ENCODE measurements at regions not wholly inside any gene's neighbourhood (a gene's known extent, or its start where the extent isn't known, plus 50 kb on each side); places are given as distances from the start of the nearest gene placed in this dataset.

- Mint-ChIP-seq H3K27ac (no peak overlapping the region), H3K27me3 (ENCODE audit: low read depth in 3 of 3) (peaks cover 4 to 14% (median 10%) of the 10 kb centered on the region in 3 donors), H3K4me3 (no peak overlapping the region), H3K36me3 (no peaks in the 10 kb centered on the region), H3K4me1 (no peaks in the 10 kb centered on the region), H3K9me3 (peaks cover 0 to 3% (median 0%) of the 10 kb centered on the region in 7 donors)
- Histone ChIP-seq H3K27ac (ENCODE audit: low read depth in 1 of 2, low read length in 2 of 2) (no peak overlapping the region), H2AFZ (ENCODE audit: insufficient read depth, low read depth, low read length, poor library complexity, severe bottlenecking) (no peak overlapping the region), H3K27me3 (ENCODE audit: control insufficient read depth in 2 of 2, insufficient read depth in 2 of 2, low read length in 2 of 2) (no peaks in the 10 kb centered on the region), H3K9me3 (replicated peaks in 1 of 2; ENCODE audit: control insufficient read depth in 1 of 2, insufficient read depth in 1 of 2, low read length in 2 of 2) (no peaks in the 10 kb centered on the region), H3K9ac (ENCODE audit: insufficient read depth, low read length, poor library complexity, severe bottlenecking) (no peak overlapping the region), H3K4me3 (replicated peaks in 1 of 3; ENCODE audit: low read depth in 2 of 3, low read length in 3 of 3) (no peak overlapping the region), H3K4me2 (replicated peaks; ENCODE audit: extremely low read depth, low read length, poor library complexity, severe bottlenecking) (no peak overlapping the region), H3K79me2 (ENCODE audit: insufficient read depth, low read length) (no peaks in the 10 kb centered on the region), H3K36me3 (replicated peaks in 1 of 2; ENCODE audit: control insufficient read depth in 1 of 2, insufficient read depth in 2 of 2, low read length in 2 of 2) (no peaks in the 10 kb centered on the region), H4K20me1 (ENCODE audit: insufficient read depth, low read length) (no peaks in the 10 kb centered on the region), H3K4me1 (ENCODE audit: control insufficient read depth in 1 of 2, insufficient read depth in 2 of 2, low read length in 2 of 2) (no peaks in the 10 kb centered on the region)
- intact Hi-C loops (cut with micrococcal nuclease): no loop called here
- no peak for TF ChIP-seq CTCF (IDR thresholded peaks at IDR 0.05)
- WGBS (ENCODE audit: insufficient coverage): 79% methylated on average over 3 of the region's 5 CpGs
- no peak for DNase-seq
Observed at GRCh38 chr1:22224091-22224490, 81.2 kb upstream of the WNT4 start.

GRCh38 chr1:22224631-22225030, 81.7 kb upstream of the WNT4 start:
- Mint-ChIP-seq H3K4me1 (no peaks in the 10 kb centered on the region), H3K4me3 (no peak overlapping the region), H3K36me3 (no peaks in the 10 kb centered on the region), H3K9me3 (peaks cover 0 to 3% (median 0%) of the 10 kb centered on the region in 7 donors), H3K27ac (no peak overlapping the region), H3K27me3 (ENCODE audit: low read depth in 3 of 3) (peaks cover 7 to 15% (median 9%) of the 10 kb centered on the region in 3 donors)
- TF ChIP-seq CTCF (IDR thresholded peaks at IDR 0.05): no peak
- no peaks in the 10 kb centered on the region for H3K27me3 ChIP-seq (ENCODE audit: control insufficient read depth in 2 of 2, insufficient read depth in 2 of 2, low read length in 2 of 2)
- intact Hi-C loops (cut with micrococcal nuclease): no loop called here
- H3K4me1 ChIP-seq (ENCODE audit: control insufficient read depth in 1 of 2, insufficient read depth in 2 of 2, low read length in 2 of 2): no peaks in the 10 kb centered on the region
- DNase-seq: no peak
- WGBS (ENCODE audit: insufficient coverage): 100% methylated on average over 1 of the region's 1 CpG
- H3K4me3 ChIP-seq (replicated peaks in 1 of 3; ENCODE audit: low read depth in 2 of 3, low read length in 3 of 3): no peak overlapping the region
- H3K36me3 ChIP-seq (replicated peaks in 1 of 2; ENCODE audit: control insufficient read depth in 1 of 2, insufficient read depth in 2 of 2, low read length in 2 of 2): no peaks in the 10 kb centered on the region
- H2AFZ ChIP-seq (ENCODE audit: insufficient read depth, low read depth, low read length, poor library complexity, severe bottlenecking): no peak overlapping the region
- no peaks in the 10 kb centered on the region for H3K79me2 ChIP-seq (ENCODE audit: insufficient read depth, low read length)
- no peaks in the 10 kb centered on the region for H3K9me3 ChIP-seq (replicated peaks in 1 of 2; ENCODE audit: control insufficient read depth in 1 of 2, insufficient read depth in 1 of 2, low read length in 2 of 2)
- H4K20me1 ChIP-seq (ENCODE audit: insufficient read depth, low read length): no peaks in the 10 kb centered on the region
- no peak overlapping the region for H3K9ac ChIP-seq (ENCODE audit: insufficient read depth, low read length, poor library complexity, severe bottlenecking)
- no peak overlapping the region for H3K27ac ChIP-seq (ENCODE audit: low read depth in 1 of 2, low read length in 2 of 2)
- H3K4me2 ChIP-seq (replicated peaks; ENCODE audit: extremely low read depth, low read length, poor library complexity, severe bottlenecking): no peak overlapping the region

Measured in CD14-positive monocyte (primary cell).